ENCODE measurements at regions not wholly inside any gene's neighbourhood (a gene's known extent, or its start where the extent isn't known, plus 50 kb on each side); places are given as distances from the start of the nearest gene placed in this dataset.
"Not testable (repeated sequence)": the region's sequence is repeated elsewhere in the genome, so short reads cannot be mapped to it uniquely, and the experiment has no call there.

DNA sequence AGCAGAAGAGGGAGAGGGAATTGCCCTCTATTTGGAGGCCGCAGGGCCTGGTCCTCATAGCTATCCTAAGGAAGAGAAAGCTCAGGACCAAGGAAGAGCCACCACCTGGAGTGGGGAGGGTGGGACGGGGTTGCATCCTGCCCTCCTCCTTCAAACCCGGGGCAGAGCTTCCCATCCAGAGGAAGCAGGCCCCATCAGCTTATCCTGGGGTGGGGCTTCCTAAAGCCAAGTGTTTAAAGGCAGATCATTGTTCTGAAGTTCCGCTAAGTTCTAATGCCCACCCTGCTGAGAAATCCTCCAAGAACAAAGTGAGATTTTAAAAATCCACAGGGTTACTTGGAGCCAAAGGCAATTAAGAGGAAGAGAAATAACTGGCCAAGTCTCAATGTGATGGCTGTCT, 210.3 kb downstream of the C9orf152 start:
- H3K27ac ChIP-seq, result no peak overlapping the region
- TF ChIP-seq, protein P1, sequence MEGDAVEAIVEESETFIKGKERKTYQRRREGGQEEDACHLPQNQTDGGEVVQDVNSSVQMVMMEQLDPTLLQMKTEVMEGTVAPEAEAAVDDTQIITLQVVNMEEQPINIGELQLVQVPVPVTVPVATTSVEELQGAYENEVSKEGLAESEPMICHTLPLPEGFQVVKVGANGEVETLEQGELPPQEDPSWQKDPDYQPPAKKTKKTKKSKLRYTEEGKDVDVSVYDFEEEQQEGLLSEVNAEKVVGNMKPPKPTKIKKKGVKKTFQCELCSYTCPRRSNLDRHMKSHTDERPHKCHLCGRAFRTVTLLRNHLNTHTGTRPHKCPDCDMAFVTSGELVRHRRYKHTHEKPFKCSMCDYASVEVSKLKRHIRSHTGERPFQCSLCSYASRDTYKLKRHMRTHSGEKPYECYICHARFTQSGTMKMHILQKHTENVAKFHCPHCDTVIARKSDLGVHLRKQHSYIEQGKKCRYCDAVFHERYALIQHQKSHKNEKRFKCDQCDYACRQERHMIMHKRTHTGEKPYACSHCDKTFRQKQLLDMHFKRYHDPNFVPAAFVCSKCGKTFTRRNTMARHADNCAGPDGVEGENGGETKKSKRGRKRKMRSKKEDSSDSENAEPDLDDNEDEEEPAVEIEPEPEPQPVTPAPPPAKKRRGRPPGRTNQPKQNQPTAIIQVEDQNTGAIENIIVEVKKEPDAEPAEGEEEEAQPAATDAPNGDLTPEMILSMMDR (IDR thresholded peaks at IDR 0.05; ENCODE audit: low read depth, low read length, missing control alignments), result no peak
- no peaks in the 10 kb centered on the region for H3K36me3 ChIP-seq (replicated peaks)
- no peak for DNase-seq
- in situ Hi-C loops (cut with HindIII; ENCODE audit: low pct_ligation_motif_present, low sequenced_read_pairs), result no loop called here
- no peak overlapping the region for H3K4me3 ChIP-seq (ENCODE audit: low read depth, low read length)
- no peaks in the 10 kb centered on the region for H3K27me3 ChIP-seq (replicated peaks)

DNA sequence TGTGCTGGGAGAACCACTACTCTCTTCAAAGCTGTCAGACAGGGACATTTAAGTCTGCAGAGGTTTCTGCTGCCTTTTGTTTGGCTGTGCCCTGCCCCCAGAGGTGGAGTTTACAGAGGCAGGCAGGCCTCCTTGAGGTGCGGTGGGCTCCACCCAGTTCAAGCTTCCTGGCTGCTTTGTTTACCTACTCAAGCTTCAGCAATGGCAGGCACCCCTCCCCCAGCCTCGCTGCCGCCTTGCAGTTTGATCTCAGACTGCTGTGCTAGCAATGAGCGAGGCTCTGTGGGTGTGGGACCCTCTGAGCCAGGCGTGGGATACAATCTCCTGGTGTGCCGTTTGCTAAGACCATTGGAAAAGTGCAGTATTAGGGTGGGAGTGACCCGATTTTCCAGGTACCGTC, 202.4 kb downstream of the C9orf152 start:
- DNase-seq; H3K4me3 ChIP-seq (ENCODE audit: low read depth, low read length); in situ Hi-C loops (cut with HindIII; ENCODE audit: low pct_ligation_motif_present, low sequenced_read_pairs); H3K36me3 ChIP-seq (replicated peaks); H3K27ac ChIP-seq; H3K27me3 ChIP-seq (replicated peaks): not testable (repeated sequence)

DNA sequence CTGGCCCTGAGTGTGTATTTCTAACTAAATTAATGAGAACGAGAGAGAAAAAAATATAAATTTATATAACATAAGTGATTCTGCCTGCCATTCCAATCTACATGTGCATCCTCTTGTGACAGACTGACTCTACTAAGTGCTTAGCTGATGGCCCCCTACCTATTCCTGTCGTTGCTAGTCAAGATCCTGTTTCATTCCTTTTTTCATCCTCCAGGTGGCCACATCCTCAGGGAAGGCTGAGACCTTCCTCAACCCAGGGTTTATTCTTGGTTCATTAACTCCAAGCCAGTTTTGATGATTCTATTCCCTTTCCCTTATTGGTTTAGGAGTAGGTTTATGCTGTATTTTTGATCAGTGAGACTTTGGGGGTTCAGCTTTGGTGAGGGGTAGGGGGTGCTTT, 201.3 kb downstream of the C9orf152 start:
- DNase-seq, result no peak
- Histone ChIP-seq H3K27ac (no peak overlapping the region), H3K27me3 (replicated peaks) (no peaks in the 10 kb centered on the region), H3K4me3 (ENCODE audit: low read depth, low read length) (no peak overlapping the region), H3K36me3 (replicated peaks) (no peaks in the 10 kb centered on the region)
- TF ChIP-seq, protein P1 (IDR thresholded peaks at IDR 0.05; ENCODE audit: low read depth, low read length, missing control alignments), result peak; percentile 23
- in situ Hi-C loops (cut with HindIII; ENCODE audit: low pct_ligation_motif_present, low sequenced_read_pairs), result no loop called here

DNA sequence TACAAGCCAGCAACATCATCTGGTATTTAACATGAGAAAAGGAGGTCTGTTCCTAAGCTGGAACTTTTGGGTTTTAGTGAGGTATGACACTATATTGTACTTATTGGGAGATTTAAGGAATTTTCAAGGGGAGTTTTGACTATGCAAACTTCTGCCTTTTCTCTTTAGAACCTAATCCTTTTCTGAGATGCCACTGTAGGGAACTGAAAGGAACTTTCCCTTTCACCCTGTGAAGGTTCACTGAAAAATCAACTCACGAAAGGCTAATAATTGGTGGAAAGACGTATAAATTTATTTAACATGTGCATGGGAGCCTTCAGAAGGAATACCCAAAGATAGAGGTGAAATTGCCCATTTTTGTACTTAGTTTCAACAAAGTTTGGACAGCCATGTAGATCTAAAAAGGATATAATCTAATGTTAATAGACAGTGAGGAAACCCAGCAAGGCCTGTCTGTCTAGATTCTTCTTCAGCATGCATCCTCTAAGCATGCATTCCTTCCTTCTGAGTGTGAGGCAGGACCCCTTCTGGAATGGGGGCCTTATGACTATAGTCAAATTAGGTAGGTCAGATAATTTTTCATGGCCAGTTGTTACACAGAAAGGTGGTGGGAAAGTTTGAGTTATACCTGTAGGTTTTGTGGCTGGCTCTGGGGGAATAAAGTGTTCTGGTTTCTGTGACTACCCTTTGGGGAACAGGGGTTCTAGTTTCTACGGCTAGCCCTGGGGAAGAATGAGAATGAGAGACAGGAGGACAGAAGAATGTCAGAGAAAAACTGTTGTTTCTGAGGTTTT, 200.3 kb downstream of the C9orf152 start:
- Histone ChIP-seq H3K4me3 (ENCODE audit: low read depth, low read length) (no peak overlapping the region), H3K27ac (no peak overlapping the region), H3K36me3 (replicated peaks) (no peaks in the 10 kb centered on the region), H3K27me3 (replicated peaks) (no peaks in the 10 kb centered on the region)
- DNase-seq, result no peak
- TF ChIP-seq, protein P1 (IDR thresholded peaks at IDR 0.05; ENCODE audit: low read depth, low read length, missing control alignments), result no peak
- in situ Hi-C loops (cut with HindIII; ENCODE audit: low pct_ligation_motif_present, low sequenced_read_pairs), result no loop called here

DNA sequence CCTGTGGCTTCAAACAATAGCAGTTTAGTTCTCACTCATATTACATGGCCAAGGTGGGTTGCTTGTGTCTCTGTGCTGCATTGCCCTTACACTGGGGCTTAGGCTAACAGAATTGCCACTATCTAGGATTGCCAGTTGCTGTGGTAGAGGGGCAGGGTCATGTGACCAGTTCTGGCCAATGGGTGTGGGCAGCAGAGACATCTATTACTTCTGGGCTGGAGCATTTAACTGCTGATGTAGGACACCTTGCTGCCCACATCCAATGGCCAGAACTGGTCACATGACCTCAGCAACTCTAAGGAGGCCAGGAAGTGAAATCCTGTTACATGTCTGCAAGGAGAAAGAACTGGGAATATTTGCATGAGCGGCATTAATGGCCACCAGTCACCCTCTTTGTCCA, 199.3 kb downstream of the C9orf152 start:
- no peak overlapping the region for H3K27ac ChIP-seq
- no peaks in the 10 kb centered on the region for H3K36me3 ChIP-seq (replicated peaks)
- no peak overlapping the region for H3K4me3 ChIP-seq (ENCODE audit: low read depth, low read length)
- TF ChIP-seq, protein P1 (IDR thresholded peaks at IDR 0.05; ENCODE audit: low read depth, low read length, missing control alignments), result no peak
- no peak for DNase-seq
- no peaks in the 10 kb centered on the region for H3K27me3 ChIP-seq (replicated peaks)
- in situ Hi-C loops (cut with HindIII; ENCODE audit: low pct_ligation_motif_present, low sequenced_read_pairs), result no loop called here

DNA sequence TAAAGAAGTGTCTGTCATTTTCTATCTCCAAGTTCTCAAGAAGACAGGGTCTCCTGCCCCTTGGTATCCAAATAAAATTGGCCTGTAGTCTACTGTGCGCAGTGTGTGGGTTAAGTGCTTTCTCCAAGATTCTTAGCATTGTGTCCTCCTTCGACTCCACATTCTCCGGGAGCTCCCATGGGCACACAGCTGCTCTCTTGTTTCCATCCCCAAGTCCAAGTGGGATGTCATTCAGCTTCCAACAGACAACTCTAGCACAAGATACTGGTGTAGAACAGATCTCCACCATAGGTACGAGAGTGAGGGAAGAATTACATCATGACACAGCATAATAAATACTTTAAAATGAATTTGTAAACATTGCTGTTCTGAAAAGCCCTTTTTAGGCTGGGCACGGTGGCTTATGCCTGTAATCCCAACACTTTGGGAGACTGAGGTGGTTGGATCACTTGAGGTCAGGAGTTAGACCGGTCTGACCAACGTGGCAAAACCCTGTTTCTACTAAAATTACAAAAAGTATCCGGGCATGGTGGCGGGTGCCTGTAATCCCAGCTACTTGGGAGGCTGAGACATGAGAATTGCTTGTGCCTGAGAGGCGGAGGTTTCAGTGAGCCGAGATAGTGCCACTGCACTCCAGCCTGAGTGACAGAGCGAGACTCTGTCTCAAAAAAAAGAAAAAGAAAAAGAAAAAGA, 196.2 kb downstream of the C9orf152 start:
- in situ Hi-C loops (cut with HindIII; ENCODE audit: low pct_ligation_motif_present, low sequenced_read_pairs), result no loop called here
- Histone ChIP-seq H3K27me3 (replicated peaks) (no peaks in the 10 kb centered on the region), H3K4me3 (ENCODE audit: low read depth, low read length) (no peak overlapping the region), H3K27ac (no peak overlapping the region), H3K36me3 (replicated peaks) (no peaks in the 10 kb centered on the region)
- DNase-seq, result no peak
- TF ChIP-seq, protein P1 (IDR thresholded peaks at IDR 0.05; ENCODE audit: low read depth, low read length, missing control alignments), result no peak
